Activated naive CD4-positive, alpha-beta T cell treated with anti-CD3 and anti-CD28 coated beads, Interleukin-2, amount 50 U/mL, for 72 hours (primary cell): ENCODE measurements at regions not wholly inside any gene's neighbourhood (a gene's known extent, or its start where the extent isn't known, plus 50 kb on each side); places are given as distances from the start of the nearest gene placed in this dataset.

Source experiments
- ATAC-seq, 2 donors: fragments of 150-1000 bp; cut with Tn5 transposase; 2 replicates each; pipeline ENCODE4 v1.10.0; 2021; ENCODE audit warnings: mild to moderate bottlenecking in 2 of 2, moderate library complexity in 2 of 2
- DNase-seq, 2 donors: peaks; one replicate each; pipeline ENCODE4 v3.0.0; 2021 to 2022; ENCODE audit warnings: low spot score in 2 of 2
- H3K27ac Mint-ChIP-seq, 2 donors: one replicate each; pipeline ENCODE4 v1.8.0; 2022; ENCODE audit warnings: mild to moderate bottlenecking in 2 of 2, mixed read lengths in 2 of 2
- H3K36me3 Mint-ChIP-seq, 2 donors: one replicate each; pipeline ENCODE4 v1.8.0; 2022; ENCODE audit warnings: mixed read lengths in 2 of 2
- H3K9me3 Mint-ChIP-seq, 2 donors: one replicate each; pipeline ENCODE4 v1.8.0; 2022; ENCODE audit warnings: mixed read lengths in 2 of 2

- no peak overlapping the region for H3K27ac Mint-ChIP-seq
- peaks cover 6 to 7% of the 10 kb centered on the region in 2 donors for H3K9me3 Mint-ChIP-seq
- H3K36me3 Mint-ChIP-seq: peaks cover 0 to 6% of the 10 kb centered on the region in 2 donors
- ATAC-seq (no peak), DNase-seq (peak in 1 of 2 donors; percentile 11)
Measured at GRCh38 chr6:167730441-167730840, 96.3 kb upstream of the AFDN start.

DNA sequence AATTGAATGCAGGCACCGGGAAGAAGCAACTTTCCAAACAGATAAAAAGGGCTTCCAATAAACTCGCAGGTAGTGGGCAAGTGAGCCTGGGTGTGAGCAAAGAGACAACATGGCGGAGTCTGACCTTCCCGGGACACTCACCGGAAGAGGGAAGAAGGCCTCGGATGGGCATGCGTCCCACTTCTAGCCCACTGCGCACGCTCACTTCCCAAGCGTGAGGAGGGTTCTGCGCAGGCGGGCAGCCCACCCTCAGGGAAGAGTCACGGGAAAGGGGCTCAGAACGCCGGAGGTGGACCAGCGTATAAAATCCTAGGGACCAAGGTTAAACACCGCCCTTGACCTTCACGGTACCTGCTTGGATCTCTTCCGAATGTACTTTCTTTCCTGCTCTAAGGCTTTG lies 95.5 kb upstream of the AFDN start:
- no peak overlapping the region for H3K27ac Mint-ChIP-seq
- no peak for ATAC-seq
- peak in 1 of 2 donors; percentile 43 for DNase-seq
- H3K9me3 Mint-ChIP-seq: peaks cover 6 to 7% of the 10 kb centered on the region in 2 donors
- no peaks in the 10 kb centered on the region for H3K36me3 Mint-ChIP-seq

GRCh38 chr6:167731731-167732422 lies 94.8 kb upstream of the AFDN start:
- no peak overlapping the region for H3K27ac Mint-ChIP-seq
- peaks cover 6 to 7% of the 10 kb centered on the region in 2 donors for H3K9me3 Mint-ChIP-seq
- ATAC-seq (no peak), DNase-seq (no peak)
- no peaks in the 10 kb centered on the region for H3K36me3 Mint-ChIP-seq

DNA sequence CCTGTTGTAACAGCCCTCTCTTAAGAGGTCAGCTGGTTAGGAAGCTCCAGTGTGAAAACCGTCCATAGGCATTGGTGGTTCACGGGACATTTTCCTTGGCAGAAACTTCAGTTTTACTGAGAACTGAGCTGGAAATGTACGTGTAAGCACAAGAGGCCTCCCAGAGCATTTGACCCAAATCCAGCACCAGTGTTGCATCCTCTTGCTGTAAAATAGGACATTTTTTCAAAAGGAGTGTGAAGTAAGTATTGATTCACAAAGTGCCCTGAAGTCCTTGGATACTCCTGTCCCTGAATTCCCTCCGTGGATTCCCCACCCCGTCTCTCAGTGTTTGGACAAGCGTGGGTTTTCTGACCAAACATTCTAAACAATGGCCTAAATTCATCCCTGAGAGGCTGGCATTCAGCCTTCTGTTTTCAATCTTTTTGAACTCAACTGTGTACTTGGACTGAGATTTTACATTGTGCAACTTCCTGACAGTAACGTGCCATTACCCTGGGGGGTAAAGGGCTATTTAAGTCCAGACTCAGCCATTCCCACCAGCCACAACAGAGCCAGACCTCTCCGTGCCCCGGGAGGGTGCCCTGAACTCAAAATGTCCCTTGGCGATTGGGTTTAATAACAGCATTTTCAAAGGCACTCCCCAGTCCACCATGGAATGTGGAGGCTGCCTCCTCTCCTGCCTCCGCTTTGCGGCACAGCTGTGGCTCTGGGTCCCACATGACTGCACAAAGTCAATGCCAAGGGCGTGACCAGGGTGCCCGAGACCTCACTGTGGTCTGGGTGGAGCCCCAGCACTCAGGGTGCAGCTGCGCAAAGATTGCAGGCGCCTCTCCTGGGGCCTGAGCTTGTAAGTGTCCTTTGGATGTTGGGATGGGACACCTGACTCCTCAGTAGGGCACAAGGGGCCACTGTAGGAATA lies 92.7 kb upstream of the AFDN start:
- no peak for DNase-seq
- peaks cover 6 to 7% of the 10 kb centered on the region in 2 donors for H3K9me3 Mint-ChIP-seq
- no peak for ATAC-seq

DNA sequence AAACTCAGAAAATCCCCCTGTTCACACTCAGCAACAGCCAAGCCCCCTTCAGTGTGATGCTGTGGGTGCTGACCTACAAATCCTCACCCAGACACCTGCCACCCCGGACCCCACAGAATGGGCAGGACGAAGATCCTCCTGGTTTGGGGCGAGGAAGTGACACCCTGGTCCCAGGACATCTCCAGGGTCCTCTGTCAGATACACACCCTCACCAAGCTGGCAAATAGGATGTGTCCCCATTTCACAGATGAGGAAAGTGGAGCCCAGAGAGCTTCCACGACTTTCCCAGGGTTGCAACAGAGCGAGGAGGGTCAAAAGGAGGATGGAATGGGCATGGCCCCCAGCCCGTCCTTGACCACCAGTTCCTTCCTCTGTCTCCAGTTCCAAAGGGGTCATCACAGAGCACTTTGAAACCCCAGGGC lies 92.0 kb upstream of the AFDN start:
- DNase-seq (no peak), ATAC-seq (no peak)
- H3K9me3 Mint-ChIP-seq: peaks cover 6 to 7% of the 10 kb centered on the region in 2 donors
- no peak overlapping the region for H3K27ac Mint-ChIP-seq
- no peaks in the 10 kb centered on the region for H3K36me3 Mint-ChIP-seq

More for the DNA sequence above, 92.7 kb upstream of the AFDN start:
- Mint-ChIP-seq H3K27ac (no peak overlapping the region), H3K36me3 (no peaks in the 10 kb centered on the region)

- no peak for DNase-seq
Measured at GRCh38 chr6:167735084-167735950, 91.4 kb upstream of the AFDN start.

GRCh38 chr6:167735951-167736288 lies 90.8 kb upstream of the AFDN start:
- H3K36me3 Mint-ChIP-seq: no peaks in the 10 kb centered on the region
- ATAC-seq: no peak
- DNase-seq: no peak
- H3K9me3 Mint-ChIP-seq: peaks cover 4 to 6% of the 10 kb centered on the region in 2 donors
- no peak overlapping the region for H3K27ac Mint-ChIP-seq

More at GRCh38 chr6:167735084-167735950, 91.4 kb upstream of the AFDN start:
- Mint-ChIP-seq H3K36me3 (no peaks in the 10 kb centered on the region), H3K9me3 (peaks cover 5 to 6% of the 10 kb centered on the region in 2 donors), H3K27ac (no peak overlapping the region)
- ATAC-seq: no peak

GRCh38 chr6:167736486-167737204 lies 90.1 kb upstream of the AFDN start:
- DNase-seq (no peak), ATAC-seq (no peak)
- H3K36me3 Mint-ChIP-seq: no peaks in the 10 kb centered on the region
- H3K27ac Mint-ChIP-seq: no peak overlapping the region
- peaks cover 4 to 6% of the 10 kb centered on the region in 2 donors for H3K9me3 Mint-ChIP-seq

DNA sequence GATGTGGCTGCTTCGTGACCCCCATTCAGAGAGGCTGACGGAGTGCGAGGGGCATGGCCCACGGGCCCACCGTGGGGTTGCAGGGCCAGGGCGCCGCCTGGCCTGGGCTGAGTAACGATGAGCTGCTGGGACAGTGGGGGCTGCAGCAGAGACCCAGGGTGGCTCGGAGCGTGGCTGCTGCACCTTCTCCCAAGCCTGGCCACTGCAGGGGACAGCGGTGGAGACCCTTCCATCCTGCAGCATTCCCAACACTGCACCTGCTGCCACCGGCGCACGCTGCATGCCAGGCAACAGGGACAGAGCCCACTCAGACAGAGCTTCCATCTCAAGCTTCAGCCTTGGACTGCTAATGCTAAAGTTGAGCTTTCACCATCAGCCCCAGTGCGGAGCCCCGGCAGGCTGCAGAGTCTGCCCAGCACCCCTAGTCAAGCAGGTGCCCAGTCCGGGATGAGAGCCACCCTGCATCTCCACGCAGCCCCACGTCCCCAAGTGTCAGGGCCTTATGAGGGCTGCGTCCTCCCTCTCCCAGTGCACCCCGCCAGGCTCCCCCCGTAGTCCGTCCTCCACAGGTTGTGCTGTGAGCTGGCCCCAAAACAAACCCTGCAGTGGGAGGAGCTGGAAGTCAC lies 89.4 kb upstream of the AFDN start:
- H3K9me3 Mint-ChIP-seq: peaks cover 4 to 6% of the 10 kb centered on the region in 2 donors
- H3K36me3 Mint-ChIP-seq: no peaks in the 10 kb centered on the region
- DNase-seq (no peak), ATAC-seq (no peak)
- no peak overlapping the region for H3K27ac Mint-ChIP-seq

GRCh38 chr6:167738386-167738785 lies 88.3 kb upstream of the AFDN start:
- Mint-ChIP-seq H3K36me3 (no peaks in the 10 kb centered on the region), H3K27ac (no peak overlapping the region), H3K9me3 (peaks cover 3% of the 10 kb centered on the region in 2 donors)
- ATAC-seq (no peak), DNase-seq (no peak)

DNA sequence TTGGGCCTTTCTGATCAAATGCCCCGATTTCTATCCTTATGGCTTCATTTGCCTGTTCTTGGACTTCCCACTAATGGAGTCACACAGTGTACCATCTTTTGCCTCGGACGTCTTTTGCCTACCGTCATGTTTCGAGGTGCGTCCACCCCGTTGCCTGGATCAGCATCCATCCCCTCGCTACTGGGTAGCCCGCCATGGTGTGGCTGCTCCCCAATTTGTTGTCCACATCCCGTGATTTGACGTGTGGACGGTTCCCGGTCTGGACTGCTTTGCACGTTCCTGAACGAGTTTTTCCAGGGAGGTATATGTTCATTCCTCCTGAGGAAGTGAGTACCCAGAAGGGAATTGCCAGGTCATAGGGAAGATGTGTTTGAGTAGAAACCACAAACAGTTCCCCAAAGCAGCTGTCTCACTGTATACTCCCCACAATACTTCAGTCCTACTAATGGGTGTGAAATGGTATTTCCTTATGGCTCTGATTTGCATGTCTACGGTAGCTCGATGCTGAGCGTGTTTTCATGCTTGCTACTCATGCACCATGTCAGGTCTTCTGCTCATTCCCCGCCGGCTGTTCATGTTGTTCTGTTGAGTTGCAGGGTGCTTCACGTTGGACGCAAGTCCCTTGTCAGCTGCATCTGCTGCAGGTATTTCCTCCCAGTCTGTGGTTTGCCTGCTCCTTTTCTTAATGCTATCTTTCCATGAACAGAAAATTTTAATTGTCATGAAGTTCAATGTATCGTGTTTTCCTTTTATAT lies 86.8 kb upstream of the AFDN start:
- Mint-ChIP-seq H3K27ac (no peak overlapping the region), H3K9me3 (no peaks in the 10 kb centered on the region), H3K36me3 (no peaks in the 10 kb centered on the region)
- DNase-seq: no peak
- no peak for ATAC-seq

- Mint-ChIP-seq H3K9me3 (no peaks in the 10 kb centered on the region), H3K36me3 (no peaks in the 10 kb centered on the region), H3K27ac (no peak overlapping the region)
- DNase-seq: no peak
- peak in 1 of 2 donors; percentile 47 for ATAC-seq
Measured at GRCh38 chr6:167742719-167743303, 83.9 kb upstream of the AFDN start.

DNA sequence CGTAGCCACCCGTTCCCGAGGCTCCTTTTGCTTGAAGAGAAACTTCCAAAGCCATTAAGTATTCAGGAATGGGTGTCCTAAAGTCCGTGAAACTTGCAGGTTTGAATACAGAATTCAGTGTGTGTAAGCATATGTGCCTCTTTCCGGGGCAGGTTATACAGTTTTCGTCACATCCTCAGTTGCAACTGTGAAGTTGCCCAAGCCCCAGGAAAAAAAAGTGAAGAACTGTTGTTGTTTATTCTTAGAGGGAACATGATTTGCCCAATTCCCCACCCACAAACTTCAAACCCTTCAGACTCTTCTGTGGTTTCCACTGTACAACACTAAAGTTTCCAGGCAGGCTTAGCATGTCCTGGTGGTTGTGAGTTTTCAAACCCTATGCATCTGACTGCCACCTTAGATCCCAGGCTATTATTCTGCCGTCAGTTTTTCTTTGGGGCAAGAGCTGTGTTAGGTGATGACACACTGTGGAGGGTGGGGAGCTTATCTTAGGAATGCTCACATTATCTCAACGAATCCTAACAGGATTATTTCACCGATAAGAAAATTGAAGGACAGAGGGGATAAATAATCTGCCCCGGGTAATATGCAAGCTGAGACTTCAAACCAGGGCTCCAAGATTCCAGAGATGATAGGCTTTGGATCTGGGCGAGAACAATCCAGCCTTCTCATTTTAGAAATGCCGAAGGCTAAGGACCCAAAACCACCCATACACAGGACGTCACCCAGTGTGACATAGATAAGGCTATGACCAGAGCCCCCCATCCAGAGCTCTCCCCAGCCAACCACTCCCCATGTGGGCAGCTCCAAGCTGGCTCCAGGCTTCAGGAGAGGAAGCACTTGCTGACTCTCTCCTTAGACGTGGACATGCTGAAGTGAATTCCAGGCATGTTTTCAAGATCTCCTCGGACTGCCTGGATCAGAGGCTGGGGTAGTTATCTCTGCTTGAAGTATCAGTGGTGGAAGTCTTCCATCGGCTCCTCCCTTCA lies 81.7 kb upstream of the AFDN start:
- DNase-seq (no peak), ATAC-seq (no peak)
- Mint-ChIP-seq H3K9me3 (no peaks in the 10 kb centered on the region), H3K27ac (no peak overlapping the region), H3K36me3 (no peaks in the 10 kb centered on the region)
